RWPE1 (cell line): ENCODE measurements at regions not wholly inside any gene's neighbourhood (a gene's known extent, or its start where the extent isn't known, plus 50 kb on each side); places are given as distances from the start of the nearest gene placed in this dataset.

Experiments used
- CTCF ChIA-PET: fragments of 350-600 bp; sonication (Branson Sonifier 250); formaldehyde crosslinking; extraction: SDS; loops from one replicate; lab custom pipeline; 2021; lab: Yijun Ruan, JAX
- POLR2A ChIA-PET: fragments of 400-600 bp; formaldehyde crosslinking; extraction: SDS; loops from one replicate; lab custom pipeline; 2020; ENCODE audit warnings: antibody characterized with exemption; ENCODE audit not compliant: low non-redundant PET; lab: Yijun Ruan, JAX
- DNase-seq: peaks from one replicate; pipeline ENCODE4 v3.0.0; 2012; ENCODE audit warnings: low spot score
- H3K27ac ChIP-seq: fragments of 450-650 bp; 2 replicates; pipeline ENCODE4 v1.5.1; 2017
- TF ChIP-seq, protein P1 (sequence below): fragments of 450-650 bp; conservative IDR thresholded peaks from 2 replicates; pipeline ENCODE4 v1.5.1; 2017; ENCODE audit warnings: low read depth, mild to moderate bottlenecking

GRCh38 chr7:84509522-84509921 lies 314.9 kb upstream of the SEMA3A start:
- POLR2A ChIA-PET = no interaction called here
- CTCF ChIA-PET = no interaction called here
- no peak overlapping the region for H3K27ac ChIP-seq

DNA sequence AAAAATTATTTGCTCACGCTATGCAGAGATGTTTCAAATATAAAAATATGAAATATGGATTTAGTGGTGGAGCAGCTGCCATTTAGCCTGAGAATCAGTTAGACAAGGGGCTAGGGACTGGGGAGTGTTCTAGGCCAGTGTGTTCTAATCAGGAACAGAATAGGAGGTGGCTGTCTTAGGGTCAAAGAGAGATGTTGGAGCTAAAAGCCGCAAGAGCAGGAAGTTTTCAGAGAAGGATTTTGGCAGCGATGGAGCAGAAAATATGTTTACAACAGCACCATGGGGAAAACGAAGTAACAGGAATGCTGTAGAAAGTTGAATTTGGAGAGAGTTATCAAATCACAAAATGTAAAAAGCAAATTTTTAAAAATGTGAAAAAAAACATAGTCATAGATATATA lies 314.0 kb upstream of the SEMA3A start:
- DNase-seq = no peak
- POLR2A ChIA-PET = no interaction called here
- CTCF ChIA-PET = interaction anchor here (0.7 kb wide), 2 partner anchors 27 to 1338 kb away, joined by 3 to 5 read pairs; no protein-coding TSS in a partner anchor
- TF ChIP-seq, protein P1, sequence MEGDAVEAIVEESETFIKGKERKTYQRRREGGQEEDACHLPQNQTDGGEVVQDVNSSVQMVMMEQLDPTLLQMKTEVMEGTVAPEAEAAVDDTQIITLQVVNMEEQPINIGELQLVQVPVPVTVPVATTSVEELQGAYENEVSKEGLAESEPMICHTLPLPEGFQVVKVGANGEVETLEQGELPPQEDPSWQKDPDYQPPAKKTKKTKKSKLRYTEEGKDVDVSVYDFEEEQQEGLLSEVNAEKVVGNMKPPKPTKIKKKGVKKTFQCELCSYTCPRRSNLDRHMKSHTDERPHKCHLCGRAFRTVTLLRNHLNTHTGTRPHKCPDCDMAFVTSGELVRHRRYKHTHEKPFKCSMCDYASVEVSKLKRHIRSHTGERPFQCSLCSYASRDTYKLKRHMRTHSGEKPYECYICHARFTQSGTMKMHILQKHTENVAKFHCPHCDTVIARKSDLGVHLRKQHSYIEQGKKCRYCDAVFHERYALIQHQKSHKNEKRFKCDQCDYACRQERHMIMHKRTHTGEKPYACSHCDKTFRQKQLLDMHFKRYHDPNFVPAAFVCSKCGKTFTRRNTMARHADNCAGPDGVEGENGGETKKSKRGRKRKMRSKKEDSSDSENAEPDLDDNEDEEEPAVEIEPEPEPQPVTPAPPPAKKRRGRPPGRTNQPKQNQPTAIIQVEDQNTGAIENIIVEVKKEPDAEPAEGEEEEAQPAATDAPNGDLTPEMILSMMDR = no peak
- no peak overlapping the region for H3K27ac ChIP-seq

More at GRCh38 chr7:84509522-84509921, 314.9 kb upstream of the SEMA3A start:
- TF ChIP-seq, protein P1 = no peak
- no peak for DNase-seq

GRCh38 chr7:84507529-84507928 lies 312.9 kb upstream of the SEMA3A start:
- TF ChIP-seq, protein P1 = no peak
- CTCF ChIA-PET = no interaction called here
- POLR2A ChIA-PET = no interaction called here
- no peak for DNase-seq
- H3K27ac ChIP-seq = no peak overlapping the region

DNA sequence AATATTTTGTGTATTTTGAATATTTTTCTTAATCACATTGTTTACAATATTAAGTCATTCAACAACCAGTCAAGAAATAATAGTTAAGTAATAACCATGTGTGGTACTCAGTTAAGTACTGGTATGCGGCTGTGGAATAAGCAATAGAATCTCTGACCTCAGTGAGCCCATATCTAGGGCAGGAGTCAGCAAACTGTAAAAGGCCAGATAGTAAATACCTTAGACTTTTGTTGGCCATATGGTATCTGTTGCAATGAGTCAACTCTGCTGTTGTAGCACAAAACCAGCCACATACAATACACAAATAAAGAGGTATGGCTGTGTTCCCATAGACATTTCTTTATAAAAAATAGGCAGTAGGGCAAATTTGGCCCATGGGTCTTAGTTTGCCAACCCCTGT lies 311.6 kb upstream of the SEMA3A start:
- ChIA-PET CTCF (no interaction called here), POLR2A (no interaction called here)
- TF ChIP-seq, protein P1 = no peak
- no peak overlapping the region for H3K27ac ChIP-seq
- DNase-seq = no peak

GRCh38 chr7:84502239-84502638 lies 307.6 kb upstream of the SEMA3A start:
- CTCF ChIA-PET = no interaction called here
- TF ChIP-seq, protein P1 = no peak
- POLR2A ChIA-PET = no interaction called here
- DNase-seq = no peak
- no peak overlapping the region for H3K27ac ChIP-seq

GRCh38 chr7:84497873-84498272 lies 303.3 kb upstream of the SEMA3A start:
- TF ChIP-seq, protein P1 = no peak
- ChIA-PET POLR2A (no interaction called here), CTCF (no interaction called here)
- DNase-seq = no peak
- no peak overlapping the region for H3K27ac ChIP-seq

DNA sequence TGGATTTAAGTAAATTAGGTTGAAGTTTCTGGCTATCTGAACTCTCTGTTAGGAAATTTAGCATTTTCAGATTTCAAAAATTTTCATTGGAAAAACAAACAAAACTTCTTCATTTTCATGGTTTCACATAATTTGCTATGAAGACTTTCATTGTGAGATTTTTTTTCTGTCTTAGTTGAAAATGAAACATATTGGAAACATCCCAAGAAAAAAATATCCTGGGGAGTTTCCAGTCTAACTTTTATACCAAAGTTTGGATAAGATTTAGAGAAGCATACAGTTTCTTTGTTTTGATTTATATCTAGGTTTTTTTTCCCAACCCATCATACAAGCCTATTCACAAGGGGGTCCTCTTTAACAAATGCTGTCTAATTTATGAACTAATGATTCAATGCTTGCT lies 300.5 kb upstream of the SEMA3A start:
- H3K27ac ChIP-seq = no peak overlapping the region
- POLR2A ChIA-PET = no interaction called here
- CTCF ChIA-PET = no interaction called here
- TF ChIP-seq, protein P1 = no peak
- DNase-seq = no peak
